ENCODE measurements at regions not wholly inside any gene's neighbourhood (a gene's known extent, or its start where the extent isn't known, plus 50 kb on each side); places are given as distances from the start of the nearest gene placed in this dataset.

DNA sequence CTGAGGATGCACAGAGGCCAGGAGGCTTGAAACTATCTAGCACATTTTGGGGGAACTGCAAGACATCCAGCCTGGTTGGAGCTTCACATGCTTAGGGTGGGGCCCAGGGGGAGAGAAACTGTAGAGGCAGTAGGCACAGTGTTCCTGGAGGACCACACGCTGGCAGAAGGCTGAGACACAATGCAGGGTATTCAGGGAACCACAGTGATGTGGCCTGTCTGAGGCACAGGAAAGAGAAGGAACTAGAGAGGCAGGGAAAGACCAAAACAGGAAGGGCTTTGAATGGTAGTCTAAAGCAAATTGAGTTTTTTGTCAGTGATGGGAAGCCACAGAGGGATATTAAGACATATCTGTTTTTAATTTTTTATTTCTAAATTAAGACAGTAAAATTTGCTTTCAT is 100.2 kb upstream of the PRICKLE1 start:
- Histone ChIP-seq H4K5ac (ENCODE audit: insufficient read length, low read depth, low read length) (no peak overlapping the region), H3K79me1 (ENCODE audit: insufficient read depth, low read depth, low read length, poor library complexity, severe bottlenecking) (no peaks in the 10 kb centered on the region), H3K27me3 (ENCODE audit: insufficient read depth, low read length) (no peaks in the 10 kb centered on the region), H2BK12ac (ENCODE audit: insufficient read length, low read depth, low read length) (no peak overlapping the region), H3K4me2 (ENCODE audit: insufficient read depth, insufficient read length, low read length) (no peak overlapping the region), H2BK120ac (ENCODE audit: low read depth, low read length, poor library complexity, severe bottlenecking) (no peak overlapping the region), H3K4ac (ENCODE audit: low read depth, low read length) (no peak overlapping the region), H3K18ac (ENCODE audit: insufficient read length, low read depth, low read length) (no peak overlapping the region), H2AFZ (ENCODE audit: low read length) (no peak overlapping the region), H2BK5ac (ENCODE audit: insufficient read length, low read length) (no peak overlapping the region), H3K23ac (ENCODE audit: insufficient read length, low read depth, low read length) (no peak overlapping the region), H3K4me1 (ENCODE audit: insufficient read depth, low read length) (peaks cover 12% of the 10 kb centered on the region; the same call in 1 of the 2 replicates), H3T11ph (ENCODE audit: low read length) (no peak overlapping the region), H3K56ac (ENCODE audit: insufficient read length, low read depth, low read length) (no peak overlapping the region), H3K23me2 (ENCODE audit: insufficient read length, low read depth, low read length, poor library complexity, severe bottlenecking) (no peaks in the 10 kb centered on the region), H3K9me3 (ENCODE audit: control insufficient read depth, low read depth, low read length) (no peaks in the 10 kb centered on the region), H3K27ac (ENCODE audit: insufficient read length, low read depth, low read length) (no peak overlapping the region), H3K79me2 (ENCODE audit: insufficient read depth, low read length) (no peaks in the 10 kb centered on the region), H2BK20ac (ENCODE audit: low read depth, low read length, poor library complexity, severe bottlenecking) (no peak overlapping the region), H4K8ac (replicated peaks; ENCODE audit: insufficient read length, low read depth, low read length) (no peak overlapping the region), H2BK15ac (ENCODE audit: low read depth, low read length) (no peak overlapping the region), H3K9ac (ENCODE audit: extremely low read depth, insufficient read length, low read length) (no peak overlapping the region), H3K14ac (ENCODE audit: insufficient read depth, low read length) (no peak overlapping the region), H2AK5ac (ENCODE audit: insufficient read length, low read length) (no peak overlapping the region), H4K91ac (ENCODE audit: insufficient read length, low read depth, low read length) (no peak overlapping the region), H4K20me1 (ENCODE audit: control insufficient read depth, insufficient read depth, insufficient read length) (no peaks in the 10 kb centered on the region)
- H3K4me1 Mint-ChIP-seq: peaks cover 23% of the 10 kb centered on the region in 2 experiments
- peaks cover 6 to 15% (median 6%) of the 10 kb centered on the region in 3 experiments; a peak in 4 of 7 replicates for H3K36me3 Mint-ChIP-seq (ENCODE audit: insufficient read depth in 1 of 3, low read depth in 3 of 3)
- TF ChIP-seq, protein P1, sequence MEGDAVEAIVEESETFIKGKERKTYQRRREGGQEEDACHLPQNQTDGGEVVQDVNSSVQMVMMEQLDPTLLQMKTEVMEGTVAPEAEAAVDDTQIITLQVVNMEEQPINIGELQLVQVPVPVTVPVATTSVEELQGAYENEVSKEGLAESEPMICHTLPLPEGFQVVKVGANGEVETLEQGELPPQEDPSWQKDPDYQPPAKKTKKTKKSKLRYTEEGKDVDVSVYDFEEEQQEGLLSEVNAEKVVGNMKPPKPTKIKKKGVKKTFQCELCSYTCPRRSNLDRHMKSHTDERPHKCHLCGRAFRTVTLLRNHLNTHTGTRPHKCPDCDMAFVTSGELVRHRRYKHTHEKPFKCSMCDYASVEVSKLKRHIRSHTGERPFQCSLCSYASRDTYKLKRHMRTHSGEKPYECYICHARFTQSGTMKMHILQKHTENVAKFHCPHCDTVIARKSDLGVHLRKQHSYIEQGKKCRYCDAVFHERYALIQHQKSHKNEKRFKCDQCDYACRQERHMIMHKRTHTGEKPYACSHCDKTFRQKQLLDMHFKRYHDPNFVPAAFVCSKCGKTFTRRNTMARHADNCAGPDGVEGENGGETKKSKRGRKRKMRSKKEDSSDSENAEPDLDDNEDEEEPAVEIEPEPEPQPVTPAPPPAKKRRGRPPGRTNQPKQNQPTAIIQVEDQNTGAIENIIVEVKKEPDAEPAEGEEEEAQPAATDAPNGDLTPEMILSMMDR (conservative IDR thresholded peaks at IDR 0.05): no peak
- no peak overlapping the region for H3K4me3 Mint-ChIP-seq
- no peak for DNase-seq
- peaks cover 7 to 15% of the 10 kb centered on the region in 2 experiments for H3K9me3 Mint-ChIP-seq
- H3K27ac Mint-ChIP-seq: peak overlapping the region in 1 of 3 experiments; percentile 10; a peak in 2 of 7 replicates
- no peaks in the 10 kb centered on the region for H3K27me3 Mint-ChIP-seq (ENCODE audit: low read depth)
- WGBS (ENCODE audit: extremely low coverage, insufficient read length, low lambda C conversion rate): no CpG with 5 or more reads among the region's 1 CpG
